GM23338 (cell line): ENCODE measurements at regions not wholly inside any gene's neighbourhood (a gene's known extent, or its start where the extent isn't known, plus 50 kb on each side); places are given as distances from the start of the nearest gene placed in this dataset.

Source experiments
- CREB1 ChIP-seq: fragments of 250-450 bp; sonication (Bioruptor Pico); IDR thresholded peaks from 2 replicates; pipeline ENCODE4 v1.5.0; 2020; ENCODE audit warnings: low read depth, mild to moderate bottlenecking, moderate library complexity
- ETS1 ChIP-seq: IDR thresholded peaks from 2 replicates; pipeline ENCODE4 v1.6.1; 2016; ENCODE audit warnings: antibody characterized with exemption
- EZH2 ChIP-seq: fragments of 200-600 bp; sonication (generic); IDR thresholded peaks from one replicate; pipeline ENCODE4 v1.8.0; 2017; ENCODE audit warnings: antibody characterized with exemption, mild to moderate bottlenecking, low read depth; ENCODE audit not compliant: unreplicated experiment
- EZH2phosphoT487 ChIP-seq: fragments of 200-600 bp; sonication (generic); IDR thresholded peaks from one replicate; pipeline ENCODE4 v1.8.1; 2018; ENCODE audit warnings: antibody characterized with exemption; ENCODE audit not compliant: unreplicated experiment
- JUNB ChIP-seq: IDR thresholded peaks from one replicate; pipeline ENCODE4 v1.6.1; 2016; ENCODE audit warnings: antibody characterized with exemption; ENCODE audit not compliant: unreplicated experiment
- POLR2AphosphoS5 ChIP-seq: IDR thresholded peaks from 2 replicates; pipeline ENCODE4 v1.6.1; 2016; ENCODE audit warnings: antibody characterized with exemption, low read depth
- ZNF331 ChIP-seq: fragments of 250-450 bp; sonication (Bioruptor Pico); IDR thresholded peaks from 2 replicates; pipeline ENCODE4 v1.5.0; 2020; ENCODE audit warnings: low read depth, mild to moderate bottlenecking, moderate library complexity
- ZNF462 ChIP-seq: fragments of 250-450 bp; sonication (Bioruptor Pico); IDR thresholded peaks from 2 replicates; pipeline ENCODE4 v1.5.0; 2020; ENCODE audit warnings: mild to moderate bottlenecking, moderate library complexity
- TF ChIP-seq, protein P1 (sequence below), 2 experiments: fragments of 200-600 bp in 1 of 2; sonication (generic) in 1 of 2; conservative IDR thresholded peaks; 2 replicates each; pipeline versions ENCODE4 v1.5.1 to v1.6.1; 2016 to 2017; ENCODE audit warnings: antibody characterized with exemption in 2 of 2, low read depth in 2 of 2, mild to moderate bottlenecking in 2 of 2, moderate library complexity in 1 of 2

GRCh38 chrX:69072486-69073006 lies 92.7 kb downstream of the PJA1 start (continued):
- TF ChIP-seq ZNF462 (CRISPR knock-in tag) (no peak), EZH2phosphoT487 (no peak), EZH2 (no peak), CREB1 (CRISPR knock-in tag) (no peak), POLR2AphosphoS5 (no peak), ZNF331 (CRISPR knock-in tag) (no peak), ETS1 (no peak), JUNB (no peak)
- TF ChIP-seq, protein P1, sequence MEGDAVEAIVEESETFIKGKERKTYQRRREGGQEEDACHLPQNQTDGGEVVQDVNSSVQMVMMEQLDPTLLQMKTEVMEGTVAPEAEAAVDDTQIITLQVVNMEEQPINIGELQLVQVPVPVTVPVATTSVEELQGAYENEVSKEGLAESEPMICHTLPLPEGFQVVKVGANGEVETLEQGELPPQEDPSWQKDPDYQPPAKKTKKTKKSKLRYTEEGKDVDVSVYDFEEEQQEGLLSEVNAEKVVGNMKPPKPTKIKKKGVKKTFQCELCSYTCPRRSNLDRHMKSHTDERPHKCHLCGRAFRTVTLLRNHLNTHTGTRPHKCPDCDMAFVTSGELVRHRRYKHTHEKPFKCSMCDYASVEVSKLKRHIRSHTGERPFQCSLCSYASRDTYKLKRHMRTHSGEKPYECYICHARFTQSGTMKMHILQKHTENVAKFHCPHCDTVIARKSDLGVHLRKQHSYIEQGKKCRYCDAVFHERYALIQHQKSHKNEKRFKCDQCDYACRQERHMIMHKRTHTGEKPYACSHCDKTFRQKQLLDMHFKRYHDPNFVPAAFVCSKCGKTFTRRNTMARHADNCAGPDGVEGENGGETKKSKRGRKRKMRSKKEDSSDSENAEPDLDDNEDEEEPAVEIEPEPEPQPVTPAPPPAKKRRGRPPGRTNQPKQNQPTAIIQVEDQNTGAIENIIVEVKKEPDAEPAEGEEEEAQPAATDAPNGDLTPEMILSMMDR (conservative IDR thresholded peaks at IDR 0.05; ENCODE audit: low read depth in 2 of 2) = no peak
